NCI-H2196 (cell line): ENCODE measurements at regions not wholly inside any gene's neighbourhood (a gene's known extent, or its start where the extent isn't known, plus 50 kb on each side); places are given as distances from the start of the nearest gene placed in this dataset.

Experiments
- DNase-seq: peaks from one replicate; lab custom pipeline; 2025; ENCODE audit not compliant: unreplicated experiment; lab: John Stamatoyannopoulos, UW

DNA sequence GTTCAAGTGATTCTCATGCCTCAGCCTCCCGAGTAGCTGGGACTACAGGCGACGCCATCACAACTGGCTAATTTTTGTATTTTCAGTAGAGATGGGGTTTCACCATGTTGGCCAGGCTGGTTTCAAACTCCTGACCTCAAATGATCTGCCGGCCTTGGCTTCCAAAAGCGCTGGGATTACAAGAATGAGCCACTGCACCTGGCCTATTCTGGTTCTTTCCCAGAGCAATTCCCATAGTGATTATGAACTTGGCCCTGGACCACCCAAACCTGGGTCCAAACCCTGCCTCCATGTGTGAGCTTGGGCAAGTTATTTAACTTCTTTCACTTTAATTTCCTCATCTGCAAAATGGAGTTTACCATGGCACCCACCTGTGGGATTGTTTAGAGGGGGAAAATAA, 61.5 kb upstream of the HEPHL1 start:
- no peak for DNase-seq

DNA sequence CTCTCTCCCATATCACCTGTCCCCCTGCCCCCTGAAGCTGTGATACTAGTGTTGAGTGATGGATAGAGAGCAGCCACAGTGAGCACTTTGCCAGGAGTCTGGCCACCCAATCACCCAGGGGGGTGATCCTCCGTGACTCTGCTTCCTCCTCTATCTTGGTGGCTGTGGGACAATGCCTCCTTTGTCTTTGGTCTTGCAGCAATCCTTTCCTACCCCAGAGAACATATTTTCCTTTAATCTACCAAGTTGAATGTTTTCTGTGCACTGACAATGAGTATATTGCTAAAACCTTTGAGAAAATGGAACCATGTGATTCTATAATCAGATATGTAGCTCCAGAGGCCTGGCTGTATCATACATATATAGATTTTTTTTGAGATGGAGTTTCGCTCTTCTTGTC, 58.1 kb upstream of the HEPHL1 start:
- no peak for DNase-seq

DNA sequence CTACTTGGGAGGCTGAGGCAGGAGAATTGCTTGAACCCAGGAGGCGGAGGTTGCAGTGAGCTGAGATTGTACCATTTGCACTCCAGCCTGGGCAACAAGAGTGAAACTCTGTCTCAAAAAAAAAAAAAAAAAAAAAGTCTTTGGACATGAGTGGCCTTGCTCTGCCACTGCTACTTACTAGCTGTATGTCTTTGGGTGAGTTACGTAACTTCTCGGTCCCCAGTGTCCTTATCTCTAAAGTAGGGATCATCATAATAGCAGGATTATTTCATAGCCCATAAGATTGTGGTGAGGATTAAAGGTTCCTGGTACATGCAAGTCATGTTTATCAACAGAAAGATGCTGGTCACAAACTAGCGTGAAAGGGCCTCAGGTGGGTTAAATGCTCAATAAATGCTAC, 53.9 kb upstream of the HEPHL1 start:
- no peak for DNase-seq

DNA sequence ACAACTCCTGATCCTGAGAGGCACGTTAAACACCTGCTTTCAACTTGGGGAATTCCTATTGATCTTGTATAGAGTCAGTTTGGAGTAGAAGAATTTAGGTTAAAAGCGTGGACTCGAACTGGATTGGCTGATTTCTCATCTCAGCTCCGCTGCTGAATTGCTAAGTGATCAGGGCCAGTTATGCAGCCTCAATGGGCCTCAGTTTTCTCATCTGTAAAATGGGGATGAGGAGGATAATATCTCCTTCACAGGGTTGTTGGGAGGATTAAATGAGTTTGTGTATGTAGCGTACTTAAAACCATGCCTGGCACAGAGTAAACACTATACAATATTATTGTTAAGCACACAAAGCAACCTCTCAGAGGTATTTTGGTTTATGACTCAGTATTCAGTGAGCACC, 53.2 kb upstream of the HEPHL1 start:
- no peak for DNase-seq

DNA sequence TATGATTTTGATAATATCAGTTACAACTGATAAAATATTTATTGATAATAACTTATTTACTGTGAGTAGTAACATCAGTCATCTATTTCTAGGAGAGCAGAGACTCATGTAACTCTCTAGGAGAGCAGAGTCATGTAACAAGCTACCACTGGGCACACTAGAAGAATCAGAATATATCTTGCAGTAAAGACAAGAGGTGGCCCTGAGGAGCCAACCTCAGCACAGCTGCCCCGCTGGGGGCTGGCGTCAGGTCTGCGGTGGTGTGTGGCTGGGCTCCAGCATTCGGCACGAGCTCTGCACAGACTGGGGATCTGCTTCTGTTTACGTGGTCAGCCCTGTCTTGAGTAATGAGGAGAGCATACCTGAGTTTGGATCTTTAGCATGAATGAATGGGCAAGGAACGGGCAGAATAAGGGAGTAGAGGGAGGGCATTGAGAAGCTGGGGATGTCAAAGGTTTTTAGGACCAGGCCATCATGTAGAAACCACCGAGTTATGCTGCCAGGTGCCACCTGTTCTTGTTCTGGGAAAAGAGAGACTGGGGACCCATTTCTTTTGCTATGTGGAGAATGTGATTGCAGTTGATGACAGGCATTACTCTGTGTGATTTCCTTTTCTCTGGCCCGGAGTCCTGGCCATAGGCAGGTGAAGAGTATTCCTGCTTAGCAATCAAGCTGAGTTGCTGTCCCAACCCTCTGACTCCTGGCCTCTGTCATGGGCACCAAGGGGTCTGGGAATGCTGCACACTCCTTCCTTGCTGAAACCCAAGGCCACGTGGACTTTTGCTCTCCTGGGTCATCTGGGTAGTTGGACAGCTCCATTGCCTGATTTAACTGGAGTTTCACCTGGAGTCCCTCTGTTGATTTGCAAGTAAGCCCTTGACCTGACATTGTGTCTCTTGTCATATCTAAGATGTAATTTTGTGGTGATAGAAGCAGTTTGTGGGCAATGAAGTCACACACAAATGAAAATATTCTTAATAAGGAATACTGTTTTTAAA, 50.9 kb upstream of the HEPHL1 start:
- no peak for DNase-seq
